K562 (cell line): ENCODE measurements at regions not wholly inside any gene's neighbourhood (a gene's known extent, or its start where the extent isn't known, plus 50 kb on each side); places are given as distances from the start of the nearest gene placed in this dataset.

Experiments
- CTBP1 ChIP-seq: fragments of 450-650 bp; IDR thresholded peaks from 2 replicates; pipeline ENCODE4 v1.6.1; 2016; ENCODE audit warnings: borderline replicate concordance
- HDAC6 ChIP-seq: IDR thresholded peaks from 2 replicates; pipeline ENCODE4 v1.6.1; 2012; ENCODE audit warnings: low read depth, mild to moderate bottlenecking, control low read depth, inconsistent platforms, low read length, moderate library complexity
- NCOA6 ChIP-seq: fragments of 450-650 bp; IDR thresholded peaks from 2 replicates; pipeline ENCODE4 v1.6.1; 2017; ENCODE audit warnings: mild to moderate bottlenecking
- SNIP1 ChIP-seq: fragments of 450-650 bp; IDR thresholded peaks from 2 replicates; pipeline ENCODE4 v1.7.1; 2017; ENCODE audit warnings: low read depth, mild to moderate bottlenecking
- XRCC3 ChIP-seq: fragments of 450-650 bp; IDR thresholded peaks from 2 replicates; pipeline ENCODE4 v1.6.1; 2017; ENCODE audit warnings: mild to moderate bottlenecking, moderate library complexity
- ZNF347 ChIP-seq: fragments of 450-650 bp; formaldehyde crosslinking; IDR thresholded peaks from 2 replicates; pipeline ENCODE4 v1.4.0; 2020; ENCODE audit warnings: low read depth, mild to moderate bottlenecking, moderate library complexity
- TF ChIP-seq, protein P1 (sequence below), 2 experiments: IDR thresholded peaks; 2 replicates each; pipeline ENCODE4 v1.6.1; 2012; ENCODE audit warnings: improper control_type of control experiment in 2 of 2, low read depth in 2 of 2, low read length in 2 of 2, borderline replicate concordance in 1 of 2
- TF ChIP-seq, protein P2 (sequence below): fragments of 450-650 bp; formaldehyde crosslinking; IDR thresholded peaks from 2 replicates; pipeline ENCODE4 v1.4.0; 2020; ENCODE audit warnings: mild to moderate bottlenecking
- TF ChIP-seq, protein P3 (sequence below): fragments of 250-450 bp; sonication (Bioruptor Pico); IDR thresholded peaks from 2 replicates; pipeline ENCODE4 v1.4.0; 2020; ENCODE audit warnings: mild to moderate bottlenecking, moderate library complexity, borderline replicate concordance
- TF ChIP-seq, protein P4 (sequence below), 2 experiments: fragments of 450-650 bp; formaldehyde crosslinking in 1 of 2; IDR thresholded peaks; 2 replicates each; pipeline versions ENCODE4 v1.4.0 to v1.6.1; 2014 to 2020; ENCODE audit warnings: mild to moderate bottlenecking in 2 of 2, borderline replicate concordance in 1 of 2, low read depth in 1 of 2
- TF ChIP-seq, protein P5 (sequence below): fragments of 250-450 bp; sonication (Bioruptor Pico); IDR thresholded peaks from 2 replicates; pipeline ENCODE4 v1.8.0; 2021; ENCODE audit warnings: mild to moderate bottlenecking, moderate library complexity

DNA sequence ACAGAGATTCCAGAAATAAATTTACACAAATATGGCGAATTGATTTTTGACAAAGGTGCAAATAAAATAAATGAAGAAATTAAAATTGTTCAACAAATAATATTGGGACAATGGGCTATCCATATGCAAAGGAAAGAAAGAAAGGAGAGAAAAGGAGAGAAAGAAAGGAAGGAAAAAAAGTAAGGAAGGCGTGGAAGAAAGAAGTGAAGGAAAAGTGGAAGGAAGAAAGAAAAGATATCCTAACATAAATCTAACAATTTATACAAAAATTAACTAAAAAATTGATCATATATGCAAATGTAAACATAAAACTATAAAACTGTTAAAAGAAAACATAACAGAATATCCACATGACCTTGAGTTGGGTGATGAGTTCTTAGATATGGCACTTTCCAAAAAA lies 78.7 kb upstream of the ZNF184 start (continued):
- TF ChIP-seq, protein P1, sequence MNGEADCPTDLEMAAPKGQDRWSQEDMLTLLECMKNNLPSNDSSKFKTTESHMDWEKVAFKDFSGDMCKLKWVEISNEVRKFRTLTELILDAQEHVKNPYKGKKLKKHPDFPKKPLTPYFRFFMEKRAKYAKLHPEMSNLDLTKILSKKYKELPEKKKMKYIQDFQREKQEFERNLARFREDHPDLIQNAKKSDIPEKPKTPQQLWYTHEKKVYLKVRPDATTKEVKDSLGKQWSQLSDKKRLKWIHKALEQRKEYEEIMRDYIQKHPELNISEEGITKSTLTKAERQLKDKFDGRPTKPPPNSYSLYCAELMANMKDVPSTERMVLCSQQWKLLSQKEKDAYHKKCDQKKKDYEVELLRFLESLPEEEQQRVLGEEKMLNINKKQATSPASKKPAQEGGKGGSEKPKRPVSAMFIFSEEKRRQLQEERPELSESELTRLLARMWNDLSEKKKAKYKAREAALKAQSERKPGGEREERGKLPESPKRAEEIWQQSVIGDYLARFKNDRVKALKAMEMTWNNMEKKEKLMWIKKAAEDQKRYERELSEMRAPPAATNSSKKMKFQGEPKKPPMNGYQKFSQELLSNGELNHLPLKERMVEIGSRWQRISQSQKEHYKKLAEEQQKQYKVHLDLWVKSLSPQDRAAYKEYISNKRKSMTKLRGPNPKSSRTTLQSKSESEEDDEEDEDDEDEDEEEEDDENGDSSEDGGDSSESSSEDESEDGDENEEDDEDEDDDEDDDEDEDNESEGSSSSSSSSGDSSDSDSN (IDR thresholded peaks at IDR 0.05; ENCODE audit: borderline replicate concordance in 1 of 2, low read depth in 2 of 2, low read length in 2 of 2) = no peak
- TF ChIP-seq ZNF347 (CRISPR knock-in tag) (no peak), NCOA6 (no peak), XRCC3 (no peak), HDAC6 (no peak), SNIP1 (no peak), CTBP1 (no peak)
- TF ChIP-seq, protein P2, sequence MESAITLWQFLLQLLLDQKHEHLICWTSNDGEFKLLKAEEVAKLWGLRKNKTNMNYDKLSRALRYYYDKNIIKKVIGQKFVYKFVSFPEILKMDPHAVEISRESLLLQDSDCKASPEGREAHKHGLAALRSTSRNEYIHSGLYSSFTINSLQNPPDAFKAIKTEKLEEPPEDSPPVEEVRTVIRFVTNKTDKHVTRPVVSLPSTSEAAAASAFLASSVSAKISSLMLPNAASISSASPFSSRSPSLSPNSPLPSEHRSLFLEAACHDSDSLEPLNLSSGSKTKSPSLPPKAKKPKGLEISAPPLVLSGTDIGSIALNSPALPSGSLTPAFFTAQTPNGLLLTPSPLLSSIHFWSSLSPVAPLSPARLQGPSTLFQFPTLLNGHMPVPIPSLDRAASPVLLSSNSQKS (CRISPR knock-in tag) = no peak
- TF ChIP-seq, protein P3, sequence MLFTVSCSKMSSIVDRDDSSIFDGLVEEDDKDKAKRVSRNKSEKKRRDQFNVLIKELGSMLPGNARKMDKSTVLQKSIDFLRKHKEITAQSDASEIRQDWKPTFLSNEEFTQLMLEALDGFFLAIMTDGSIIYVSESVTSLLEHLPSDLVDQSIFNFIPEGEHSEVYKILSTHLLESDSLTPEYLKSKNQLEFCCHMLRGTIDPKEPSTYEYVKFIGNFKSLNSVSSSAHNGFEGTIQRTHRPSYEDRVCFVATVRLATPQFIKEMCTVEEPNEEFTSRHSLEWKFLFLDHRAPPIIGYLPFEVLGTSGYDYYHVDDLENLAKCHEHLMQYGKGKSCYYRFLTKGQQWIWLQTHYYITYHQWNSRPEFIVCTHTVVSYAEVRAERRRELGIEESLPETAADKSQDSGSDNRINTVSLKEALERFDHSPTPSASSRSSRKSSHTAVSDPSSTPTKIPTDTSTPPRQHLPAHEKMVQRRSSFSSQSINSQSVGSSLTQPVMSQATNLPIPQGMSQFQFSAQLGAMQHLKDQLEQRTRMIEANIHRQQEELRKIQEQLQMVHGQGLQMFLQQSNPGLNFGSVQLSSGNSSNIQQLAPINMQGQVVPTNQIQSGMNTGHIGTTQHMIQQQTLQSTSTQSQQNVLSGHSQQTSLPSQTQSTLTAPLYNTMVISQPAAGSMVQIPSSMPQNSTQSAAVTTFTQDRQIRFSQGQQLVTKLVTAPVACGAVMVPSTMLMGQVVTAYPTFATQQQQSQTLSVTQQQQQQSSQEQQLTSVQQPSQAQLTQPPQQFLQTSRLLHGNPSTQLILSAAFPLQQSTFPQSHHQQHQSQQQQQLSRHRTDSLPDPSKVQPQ = no peak
- TF ChIP-seq, protein P4, sequence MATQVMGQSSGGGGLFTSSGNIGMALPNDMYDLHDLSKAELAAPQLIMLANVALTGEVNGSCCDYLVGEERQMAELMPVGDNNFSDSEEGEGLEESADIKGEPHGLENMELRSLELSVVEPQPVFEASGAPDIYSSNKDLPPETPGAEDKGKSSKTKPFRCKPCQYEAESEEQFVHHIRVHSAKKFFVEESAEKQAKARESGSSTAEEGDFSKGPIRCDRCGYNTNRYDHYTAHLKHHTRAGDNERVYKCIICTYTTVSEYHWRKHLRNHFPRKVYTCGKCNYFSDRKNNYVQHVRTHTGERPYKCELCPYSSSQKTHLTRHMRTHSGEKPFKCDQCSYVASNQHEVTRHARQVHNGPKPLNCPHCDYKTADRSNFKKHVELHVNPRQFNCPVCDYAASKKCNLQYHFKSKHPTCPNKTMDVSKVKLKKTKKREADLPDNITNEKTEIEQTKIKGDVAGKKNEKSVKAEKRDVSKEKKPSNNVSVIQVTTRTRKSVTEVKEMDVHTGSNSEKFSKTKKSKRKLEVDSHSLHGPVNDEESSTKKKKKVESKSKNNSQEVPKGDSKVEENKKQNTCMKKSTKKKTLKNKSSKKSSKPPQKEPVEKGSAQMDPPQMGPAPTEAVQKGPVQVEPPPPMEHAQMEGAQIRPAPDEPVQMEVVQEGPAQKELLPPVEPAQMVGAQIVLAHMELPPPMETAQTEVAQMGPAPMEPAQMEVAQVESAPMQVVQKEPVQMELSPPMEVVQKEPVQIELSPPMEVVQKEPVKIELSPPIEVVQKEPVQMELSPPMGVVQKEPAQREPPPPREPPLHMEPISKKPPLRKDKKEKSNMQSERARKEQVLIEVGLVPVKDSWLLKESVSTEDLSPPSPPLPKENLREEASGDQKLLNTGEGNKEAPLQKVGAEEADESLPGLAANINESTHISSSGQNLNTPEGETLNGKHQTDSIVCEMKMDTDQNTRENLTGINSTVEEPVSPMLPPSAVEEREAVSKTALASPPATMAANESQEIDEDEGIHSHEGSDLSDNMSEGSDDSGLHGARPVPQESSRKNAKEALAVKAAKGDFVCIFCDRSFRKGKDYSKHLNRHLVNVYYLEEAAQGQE (IDR thresholded peaks at IDR 0.05; ENCODE audit: borderline replicate concordance) = no peak
- TF ChIP-seq, protein P4 (CRISPR knock-in tag; IDR thresholded peaks at IDR 0.05; ENCODE audit: low read depth) = no peak
- TF ChIP-seq, protein P5, sequence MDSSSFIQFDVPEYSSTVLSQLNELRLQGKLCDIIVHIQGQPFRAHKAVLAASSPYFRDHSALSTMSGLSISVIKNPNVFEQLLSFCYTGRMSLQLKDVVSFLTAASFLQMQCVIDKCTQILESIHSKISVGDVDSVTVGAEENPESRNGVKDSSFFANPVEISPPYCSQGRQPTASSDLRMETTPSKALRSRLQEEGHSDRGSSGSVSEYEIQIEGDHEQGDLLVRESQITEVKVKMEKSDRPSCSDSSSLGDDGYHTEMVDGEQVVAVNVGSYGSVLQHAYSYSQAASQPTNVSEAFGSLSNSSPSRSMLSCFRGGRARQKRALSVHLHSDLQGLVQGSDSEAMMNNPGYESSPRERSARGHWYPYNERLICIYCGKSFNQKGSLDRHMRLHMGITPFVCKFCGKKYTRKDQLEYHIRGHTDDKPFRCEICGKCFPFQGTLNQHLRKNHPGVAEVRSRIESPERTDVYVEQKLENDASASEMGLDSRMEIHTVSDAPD (CRISPR knock-in tag) = no peak
